ENCODE measurements at regions not wholly inside any gene's neighbourhood (a gene's known extent, or its start where the extent isn't known, plus 50 kb on each side); places are given as distances from the start of the nearest gene placed in this dataset.

GRCh38 chr1:221806984-221807383 lies 65.1 kb upstream of the DUSP10 start:
- no peak for TF ChIP-seq HDGF (IDR thresholded peaks at IDR 0.05; ENCODE audit: borderline replicate concordance)
- no peak for TF ChIP-seq CTBP1 (IDR thresholded peaks at IDR 0.05; ENCODE audit: borderline replicate concordance)
- no peak for TF ChIP-seq FOXA1 (IDR thresholded peaks at IDR 0.05)
- no peak for TF ChIP-seq FOXM1 (IDR thresholded peaks at IDR 0.05; ENCODE audit: borderline replicate concordance)
- no peak for TF ChIP-seq LEF1 (IDR thresholded peaks at IDR 0.05; ENCODE audit: borderline replicate concordance)
- TF ChIP-seq FOXK2 (IDR thresholded peaks at IDR 0.05), result no peak
- TF ChIP-seq ARNT (IDR thresholded peaks at IDR 0.05), result no peak
- no peak for TF ChIP-seq SUZ12 (IDR thresholded peaks at IDR 0.05)
- TF ChIP-seq PKNOX1 (IDR thresholded peaks at IDR 0.05), result no peak
- TF ChIP-seq ELF4 (IDR thresholded peaks at IDR 0.05), result no peak
- TF ChIP-seq ZNF384 (IDR thresholded peaks at IDR 0.05), result no peak
- TF ChIP-seq SP1 (IDR thresholded peaks at IDR 0.05), result no peak
- TF ChIP-seq TARDBP (IDR thresholded peaks at IDR 0.05), result no peak
- TF ChIP-seq NFRKB (IDR thresholded peaks at IDR 0.05), result no peak
- TF ChIP-seq L3MBTL2 (conservative IDR thresholded peaks at IDR 0.05), result no peak
- no peak for TF ChIP-seq BHLHE40 (IDR thresholded peaks at IDR 0.05; ENCODE audit: borderline replicate concordance)
- ChIA-PET POLR2A (no interaction called here), CTCF (no interaction called here)
- no peak for DNase-seq (ENCODE audit: extremely low spot score)

- TF ChIP-seq NFRKB (IDR thresholded peaks at IDR 0.05) (no peak), LEF1 (IDR thresholded peaks at IDR 0.05; ENCODE audit: borderline replicate concordance) (no peak), FOXA1 (IDR thresholded peaks at IDR 0.05) (no peak), L3MBTL2 (conservative IDR thresholded peaks at IDR 0.05) (no peak), ARNT (IDR thresholded peaks at IDR 0.05) (no peak), FOXM1 (IDR thresholded peaks at IDR 0.05; ENCODE audit: borderline replicate concordance) (no peak), SUZ12 (IDR thresholded peaks at IDR 0.05) (no peak), SP1 (IDR thresholded peaks at IDR 0.05) (no peak)
- DNase-seq (ENCODE audit: extremely low spot score), result no peak
- ChIA-PET POLR2A (no interaction called here), CTCF (no interaction called here)
Measured at GRCh38 chr1:221806236-221806635, 64.3 kb upstream of the DUSP10 start.

GRCh38 chr1:221805121-221805520 lies 63.2 kb upstream of the DUSP10 start:
- TF ChIP-seq BHLHE40 (IDR thresholded peaks at IDR 0.05; ENCODE audit: borderline replicate concordance) (no peak), SP1 (IDR thresholded peaks at IDR 0.05) (no peak), FOXK2 (IDR thresholded peaks at IDR 0.05) (no peak), FOXA1 (IDR thresholded peaks at IDR 0.05) (no peak), LEF1 (IDR thresholded peaks at IDR 0.05; ENCODE audit: borderline replicate concordance) (no peak), FOXM1 (IDR thresholded peaks at IDR 0.05; ENCODE audit: borderline replicate concordance) (no peak), ARNT (IDR thresholded peaks at IDR 0.05) (no peak)
- DNase-seq (ENCODE audit: extremely low spot score), result no peak
- POLR2A ChIA-PET, result no interaction called here
- CTCF ChIA-PET, result no interaction called here

- ChIA-PET CTCF (no interaction called here), POLR2A (no interaction called here)
- no peak for TF ChIP-seq ELF4 (IDR thresholded peaks at IDR 0.05)
- TF ChIP-seq NFRKB (IDR thresholded peaks at IDR 0.05), result no peak
- no peak for TF ChIP-seq BHLHE40 (IDR thresholded peaks at IDR 0.05; ENCODE audit: borderline replicate concordance)
- TF ChIP-seq L3MBTL2 (conservative IDR thresholded peaks at IDR 0.05), result no peak
- TF ChIP-seq PKNOX1 (IDR thresholded peaks at IDR 0.05), result no peak
- DNase-seq (ENCODE audit: extremely low spot score), result no peak
Measured at GRCh38 chr1:221804303-221804702, 62.4 kb upstream of the DUSP10 start.

- CTCF ChIA-PET, result interaction anchor here (0.6 to 1.0 kb wide), 2 partner anchors 28 to 29 kb away, joined by 4 to 7 read pairs; no protein-coding TSS in a partner anchor
- POLR2A ChIA-PET, result no interaction called here
- no peak for DNase-seq (ENCODE audit: extremely low spot score)
- TF ChIP-seq FOXA1 (IDR thresholded peaks at IDR 0.05) (no peak), FOXM1 (IDR thresholded peaks at IDR 0.05; ENCODE audit: borderline replicate concordance) (no peak), NFRKB (IDR thresholded peaks at IDR 0.05) (no peak), TARDBP (IDR thresholded peaks at IDR 0.05) (no peak)
Measured at GRCh38 chr1:221801773-221802516, 60.1 kb upstream of the DUSP10 start.

GRCh38 chr1:221801251-221801661 lies 59.4 kb upstream of the DUSP10 start:
- DNase-seq (ENCODE audit: extremely low spot score), result no peak
- ChIA-PET POLR2A (no interaction called here), CTCF (no interaction called here)
- TF ChIP-seq ZNF384 (IDR thresholded peaks at IDR 0.05) (no peak), FOXA1 (IDR thresholded peaks at IDR 0.05) (no peak), SUZ12 (IDR thresholded peaks at IDR 0.05) (no peak), HDGF (IDR thresholded peaks at IDR 0.05; ENCODE audit: borderline replicate concordance) (no peak), NFRKB (IDR thresholded peaks at IDR 0.05) (no peak), FOXK2 (IDR thresholded peaks at IDR 0.05) (no peak), BHLHE40 (IDR thresholded peaks at IDR 0.05; ENCODE audit: borderline replicate concordance) (no peak), SP1 (IDR thresholded peaks at IDR 0.05) (no peak), CTBP1 (IDR thresholded peaks at IDR 0.05; ENCODE audit: borderline replicate concordance) (no peak), FOXM1 (IDR thresholded peaks at IDR 0.05; ENCODE audit: borderline replicate concordance) (no peak), TARDBP (IDR thresholded peaks at IDR 0.05) (no peak), LEF1 (IDR thresholded peaks at IDR 0.05; ENCODE audit: borderline replicate concordance) (no peak), ARNT (IDR thresholded peaks at IDR 0.05) (no peak), L3MBTL2 (conservative IDR thresholded peaks at IDR 0.05) (no peak), ELF4 (IDR thresholded peaks at IDR 0.05) (no peak), PKNOX1 (IDR thresholded peaks at IDR 0.05) (no peak)
